Neutrophil (primary cell): ENCODE measurements at regions not wholly inside any gene's neighbourhood (a gene's known extent, or its start where the extent isn't known, plus 50 kb on each side); places are given as distances from the start of the nearest gene placed in this dataset.
"Not testable (repeated sequence)": the region's sequence is repeated elsewhere in the genome, so short reads cannot be mapped to it uniquely, and the experiment has no call there.

ENCODE experiments used
- H3K27ac ChIP-seq: fragments of 200-600 bp; sonication (generic); 2 replicates; pipeline ENCODE4 v1.5.1; 2016; ENCODE audit warnings: mild to moderate bottlenecking, moderate library complexity
- H3K27me3 ChIP-seq: fragments of 200-600 bp; sonication (generic); 2 replicates; pipeline ENCODE4 v1.6.0; 2016; ENCODE audit warnings: mild to moderate bottlenecking
- H3K36me3 ChIP-seq: fragments of 200-600 bp; sonication (generic); 2 replicates; pipeline ENCODE4 v1.5.1; 2017
- H3K4me1 ChIP-seq, 2 experiments: fragments of 200-600 bp in 1 of 2; sonication (generic) in 1 of 2; 1 replicate in 1 of 2; 2 replicates in 1 of 2; pipeline versions ENCODE4 v1.5.1 to v1.6.1; 2013 to 2016; ENCODE audit warnings: low read depth in 1 of 2, low read length in 1 of 2, mild to moderate bottlenecking in 1 of 2, moderate library complexity in 1 of 2; ENCODE audit not compliant: control insufficient read depth in 1 of 2, insufficient read depth in 1 of 2
- H3K4me3 ChIP-seq, 2 experiments: fragments of 200-600 bp in 1 of 2; sonication (generic) in 1 of 2; 1 replicate in 1 of 2; 2 replicates in 1 of 2; pipeline ENCODE4 v1.5.1; 2013 to 2016; ENCODE audit warnings: low read depth in 1 of 2, low read length in 1 of 2, mild to moderate bottlenecking in 1 of 2, moderate library complexity in 1 of 2
- H3K9me3 ChIP-seq: fragments of 200-600 bp; sonication (generic); 2 replicates; pipeline ENCODE4 v1.5.1; 2016

- not testable (repeated sequence) for H3K9me3 ChIP-seq, H3K4me3 ChIP-seq, H3K36me3 ChIP-seq, H3K27ac ChIP-seq, H3K27me3 ChIP-seq, H3K4me1 ChIP-seq
Observed at GRCh38 chr16:16526998-16527397, 148.1 kb downstream of the NPIPA7 start.

GRCh38 chr16:16530744-16531143, 151.8 kb downstream of the NPIPA7 start:
- not testable (repeated sequence) for H3K4me1 ChIP-seq, H3K36me3 ChIP-seq, H3K27me3 ChIP-seq, H3K9me3 ChIP-seq, H3K4me3 ChIP-seq, H3K27ac ChIP-seq

- H3K27ac ChIP-seq, H3K9me3 ChIP-seq, H3K4me1 ChIP-seq, H3K4me3 ChIP-seq, H3K27me3 ChIP-seq, H3K36me3 ChIP-seq: not testable (repeated sequence)
Observed at GRCh38 chr16:16535565-16535964, 156.6 kb downstream of the NPIPA7 start.

GRCh38 chr16:16536151-16536550, 157.2 kb downstream of the NPIPA7 start:
- H3K4me3 ChIP-seq, H3K27ac ChIP-seq, H3K4me1 ChIP-seq, H3K9me3 ChIP-seq, H3K27me3 ChIP-seq, H3K36me3 ChIP-seq: not testable (repeated sequence)

- not testable (repeated sequence) for H3K9me3 ChIP-seq, H3K27ac ChIP-seq, H3K4me3 ChIP-seq, H3K4me1 ChIP-seq, H3K27me3 ChIP-seq, H3K36me3 ChIP-seq
Observed at GRCh38 chr16:16549710-16550109, 170.8 kb downstream of the NPIPA7 start.

GRCh38 chr16:16550824-16551223, 171.9 kb downstream of the NPIPA7 start:
- H3K9me3 ChIP-seq, H3K4me3 ChIP-seq, H3K27ac ChIP-seq, H3K4me1 ChIP-seq, H3K36me3 ChIP-seq, H3K27me3 ChIP-seq: not testable (repeated sequence)

GRCh38 chr16:16552819-16553340, 173.9 kb downstream of the NPIPA7 start:
- not testable (repeated sequence) for H3K36me3 ChIP-seq, H3K27ac ChIP-seq, H3K9me3 ChIP-seq, H3K4me1 ChIP-seq, H3K4me3 ChIP-seq, H3K27me3 ChIP-seq

- not testable (repeated sequence) for H3K9me3 ChIP-seq, H3K36me3 ChIP-seq, H3K4me3 ChIP-seq, H3K27me3 ChIP-seq, H3K4me1 ChIP-seq, H3K27ac ChIP-seq
Observed at GRCh38 chr16:16559179-16559740, 180.3 kb downstream of the NPIPA7 start.

GRCh38 chr16:16561532-16561931, 182.6 kb downstream of the NPIPA7 start:
- H3K9me3 ChIP-seq: not testable (repeated sequence)

GRCh38 chr16:16563962-16564361, 185.0 kb downstream of the NPIPA7 start:
- H3K27ac ChIP-seq, H3K9me3 ChIP-seq, H3K27me3 ChIP-seq, H3K4me3 ChIP-seq, H3K4me1 ChIP-seq, H3K36me3 ChIP-seq: not testable (repeated sequence)

More at GRCh38 chr16:16561532-16561931, 182.6 kb downstream of the NPIPA7 start:
- H3K4me1 ChIP-seq, H3K4me3 ChIP-seq, H3K27ac ChIP-seq, H3K36me3 ChIP-seq, H3K27me3 ChIP-seq: not testable (repeated sequence)

GRCh38 chr16:16565326-16565725, 186.4 kb downstream of the NPIPA7 start:
- not testable (repeated sequence) for H3K27ac ChIP-seq, H3K9me3 ChIP-seq, H3K36me3 ChIP-seq, H3K4me1 ChIP-seq, H3K27me3 ChIP-seq, H3K4me3 ChIP-seq

GRCh38 chr16:16570055-16570454, 191.1 kb downstream of the NPIPA7 start:
- not testable (repeated sequence) for H3K36me3 ChIP-seq, H3K9me3 ChIP-seq, H3K27me3 ChIP-seq, H3K4me3 ChIP-seq, H3K4me1 ChIP-seq, H3K27ac ChIP-seq

GRCh38 chr16:16570874-16571273, 191.9 kb downstream of the NPIPA7 start:
- H3K27me3 ChIP-seq, H3K4me3 ChIP-seq, H3K4me1 ChIP-seq, H3K27ac ChIP-seq, H3K36me3 ChIP-seq, H3K9me3 ChIP-seq: not testable (repeated sequence)

- not testable (repeated sequence) for H3K4me1 ChIP-seq, H3K9me3 ChIP-seq, H3K4me3 ChIP-seq, H3K27ac ChIP-seq, H3K27me3 ChIP-seq, H3K36me3 ChIP-seq
Observed at GRCh38 chr16:16572130-16572774, 193.3 kb downstream of the NPIPA7 start.
